NB4 (cell line): ENCODE measurements at regions not wholly inside any gene's neighbourhood (a gene's known extent, or its start where the extent isn't known, plus 50 kb on each side); places are given as distances from the start of the nearest gene placed in this dataset.
A peak's percentile ranks its signal among the peaks of the same experiment; 100 is the strongest.

Experiments used
- DNase-seq: peaks from one replicate; pipeline ENCODE4 v3.0.0; 2010; ENCODE audit warnings: low read depth
- H3K4me3 ChIP-seq: one replicate; pipeline ENCODE4 v1.5.1; 2011; ENCODE audit warnings: mild to moderate bottlenecking, low read depth, low read length, moderate library complexity
- MYC ChIP-seq: IDR thresholded peaks from 2 replicates; pipeline ENCODE4 v1.6.1; 2011; ENCODE audit warnings: low read depth, low read length
- POLR2A ChIP-seq: IDR thresholded peaks from 2 replicates; pipeline ENCODE4 v1.6.1; 2011; ENCODE audit warnings: mild to moderate bottlenecking; ENCODE audit not compliant: insufficient read length; ENCODE audit errors: extremely low read depth
- TF ChIP-seq, protein P1 (sequence below): IDR thresholded peaks from 2 replicates; pipeline ENCODE4 v1.6.1; 2011; ENCODE audit warnings: low read depth, low read length
- TF ChIP-seq, protein P2 (sequence below): IDR thresholded peaks from one replicate; pipeline ENCODE4 v1.5.1; 2012; ENCODE audit warnings: low read depth, low read length

DNA sequence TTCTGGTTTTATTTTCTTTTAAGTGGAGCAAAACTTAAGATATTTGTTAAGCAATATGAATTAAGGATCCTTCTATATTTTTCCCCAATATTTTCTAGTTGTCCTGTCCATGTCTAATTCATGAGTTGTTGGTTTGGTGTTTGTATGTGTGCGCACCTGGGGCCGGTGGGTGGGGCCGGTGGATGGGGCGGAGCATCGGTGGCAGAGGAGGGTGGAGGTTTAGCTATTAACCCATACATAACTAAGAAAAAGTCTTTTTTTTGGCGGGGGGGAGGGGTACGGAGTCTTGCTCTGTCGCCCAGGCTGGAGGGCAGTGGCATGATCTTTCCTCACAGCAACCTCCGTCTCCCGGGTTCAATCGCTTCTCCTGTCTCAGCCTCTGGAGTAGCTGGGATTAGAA lies 489.8 kb downstream of the PDGFC start:
- H3K4me3 ChIP-seq, result no peak overlapping the region
- no peak for DNase-seq
- TF ChIP-seq, protein P1, sequence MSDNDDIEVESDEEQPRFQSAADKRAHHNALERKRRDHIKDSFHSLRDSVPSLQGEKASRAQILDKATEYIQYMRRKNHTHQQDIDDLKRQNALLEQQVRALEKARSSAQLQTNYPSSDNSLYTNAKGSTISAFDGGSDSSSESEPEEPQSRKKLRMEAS, result no peak
- TF ChIP-seq MYC (no peak), POLR2A (no peak)
- TF ChIP-seq, protein P2, sequence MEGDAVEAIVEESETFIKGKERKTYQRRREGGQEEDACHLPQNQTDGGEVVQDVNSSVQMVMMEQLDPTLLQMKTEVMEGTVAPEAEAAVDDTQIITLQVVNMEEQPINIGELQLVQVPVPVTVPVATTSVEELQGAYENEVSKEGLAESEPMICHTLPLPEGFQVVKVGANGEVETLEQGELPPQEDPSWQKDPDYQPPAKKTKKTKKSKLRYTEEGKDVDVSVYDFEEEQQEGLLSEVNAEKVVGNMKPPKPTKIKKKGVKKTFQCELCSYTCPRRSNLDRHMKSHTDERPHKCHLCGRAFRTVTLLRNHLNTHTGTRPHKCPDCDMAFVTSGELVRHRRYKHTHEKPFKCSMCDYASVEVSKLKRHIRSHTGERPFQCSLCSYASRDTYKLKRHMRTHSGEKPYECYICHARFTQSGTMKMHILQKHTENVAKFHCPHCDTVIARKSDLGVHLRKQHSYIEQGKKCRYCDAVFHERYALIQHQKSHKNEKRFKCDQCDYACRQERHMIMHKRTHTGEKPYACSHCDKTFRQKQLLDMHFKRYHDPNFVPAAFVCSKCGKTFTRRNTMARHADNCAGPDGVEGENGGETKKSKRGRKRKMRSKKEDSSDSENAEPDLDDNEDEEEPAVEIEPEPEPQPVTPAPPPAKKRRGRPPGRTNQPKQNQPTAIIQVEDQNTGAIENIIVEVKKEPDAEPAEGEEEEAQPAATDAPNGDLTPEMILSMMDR, result no peak

DNA sequence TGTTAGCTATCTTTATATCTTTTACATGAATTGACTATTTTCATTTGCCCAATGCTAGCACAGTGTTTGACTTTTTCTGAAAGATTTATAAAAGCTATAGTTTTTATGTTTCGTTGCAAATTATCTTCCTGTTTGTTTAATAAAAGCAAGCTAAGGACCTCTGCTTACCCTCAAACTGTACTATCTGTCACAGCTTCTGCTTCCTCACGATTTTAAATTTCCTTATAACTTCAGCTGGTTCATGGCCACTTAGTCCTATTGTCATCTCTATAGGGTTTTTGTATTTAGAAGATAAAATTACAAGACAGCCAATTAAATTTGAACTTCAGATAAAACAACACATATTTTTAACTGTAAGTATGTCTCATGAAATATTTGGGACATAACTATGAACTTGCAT lies 494.0 kb downstream of the PDGFC start:
- no peak for DNase-seq
- no peak overlapping the region for H3K4me3 ChIP-seq
- TF ChIP-seq POLR2A (no peak), MYC (no peak)
- TF ChIP-seq, protein P2, result no peak
- TF ChIP-seq, protein P1, result no peak

DNA sequence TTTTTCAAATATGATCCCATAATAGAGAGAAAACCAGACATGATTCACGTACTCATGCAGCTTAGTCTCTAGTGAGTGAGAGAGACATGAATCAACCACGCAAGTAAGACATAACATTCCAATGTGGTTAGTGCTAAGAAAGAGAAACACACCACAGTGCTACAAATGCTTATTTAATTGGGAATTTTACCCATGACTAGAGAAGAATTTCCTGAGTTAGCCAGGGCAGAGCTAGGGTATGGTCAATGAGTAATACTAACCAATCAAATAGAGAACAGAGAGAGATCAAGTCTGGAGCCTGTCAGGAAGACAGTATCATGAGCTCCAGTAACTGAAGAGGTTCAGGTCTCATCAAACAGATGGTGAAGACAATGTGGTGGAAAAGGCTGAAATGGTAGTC lies 495.2 kb downstream of the PDGFC start:
- no peak for DNase-seq
- TF ChIP-seq, protein P1, result no peak
- TF ChIP-seq, protein P2, result no peak
- TF ChIP-seq MYC (no peak), POLR2A (no peak)
- no peak overlapping the region for H3K4me3 ChIP-seq

DNA sequence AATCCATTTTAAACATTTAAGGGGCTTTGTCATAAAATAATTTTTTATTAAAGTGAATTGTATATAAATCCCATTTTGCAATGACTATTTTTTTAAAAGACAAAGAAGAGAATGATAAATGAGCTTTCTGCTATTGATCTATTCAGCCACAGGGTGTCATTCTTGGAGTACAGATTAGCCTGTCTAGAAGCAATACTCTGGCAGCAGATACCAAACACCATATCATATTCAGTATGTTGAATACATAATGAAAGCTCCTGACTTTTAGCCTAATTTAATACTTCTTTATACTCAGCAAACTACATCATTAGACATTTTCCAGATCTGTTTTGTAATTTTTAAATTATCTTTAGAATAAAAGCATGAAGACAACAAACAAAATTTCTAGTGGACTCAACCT lies 496.3 kb downstream of the PDGFC start:
- peak; percentile 20 for DNase-seq
- TF ChIP-seq POLR2A (no peak), MYC (no peak)
- TF ChIP-seq, protein P1, result no peak
- TF ChIP-seq, protein P2, result no peak
- H3K4me3 ChIP-seq, result no peak overlapping the region

DNA sequence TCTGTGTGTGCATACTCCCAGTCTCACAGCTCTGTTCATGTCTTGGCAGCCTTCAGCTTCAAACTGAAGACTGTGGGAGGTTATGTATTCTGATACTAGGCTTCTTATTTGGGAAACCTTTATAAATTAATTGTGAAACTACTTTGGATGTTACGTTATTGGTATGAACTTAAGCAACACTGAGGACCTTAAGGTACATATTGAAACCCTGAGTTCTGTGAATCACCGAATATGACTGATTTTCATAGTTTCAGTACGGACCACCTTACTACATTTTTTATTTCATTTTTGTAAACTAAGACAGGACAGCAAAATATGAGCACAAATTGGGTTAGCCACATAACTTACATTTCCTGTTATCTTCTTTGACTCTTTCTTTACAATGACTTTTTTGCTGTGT lies 498.4 kb downstream of the PDGFC start:
- no peak overlapping the region for H3K4me3 ChIP-seq
- DNase-seq, result no peak
- TF ChIP-seq POLR2A (no peak), MYC (no peak)
- TF ChIP-seq, protein P1, result no peak
- TF ChIP-seq, protein P2, result no peak

DNA sequence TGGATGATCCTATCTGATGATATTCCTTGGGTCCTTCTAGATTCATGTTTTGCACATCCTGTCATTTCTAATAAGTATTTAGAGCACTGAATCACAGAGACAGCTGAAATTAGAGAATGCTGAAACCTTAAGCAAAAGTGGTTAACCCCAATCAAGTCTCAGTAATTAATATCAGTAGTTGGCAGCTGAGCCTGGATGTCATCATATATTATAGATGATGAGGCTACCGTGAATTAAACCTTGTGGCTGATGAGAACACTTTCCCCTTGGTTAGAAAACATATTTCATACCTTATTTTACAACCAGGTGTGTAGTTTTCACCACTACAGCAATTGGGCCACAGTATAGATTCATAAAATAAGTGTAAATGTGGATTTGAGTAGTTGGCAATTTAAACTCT lies 499.0 kb downstream of the PDGFC start:
- no peak overlapping the region for H3K4me3 ChIP-seq
- DNase-seq, result no peak
- TF ChIP-seq MYC (no peak), POLR2A (no peak)
- TF ChIP-seq, protein P2, result no peak
- TF ChIP-seq, protein P1, result no peak
